Neuronal stem cell (in vitro differentiated cells): ENCODE measurements at regions not wholly inside any gene's neighbourhood (a gene's known extent, or its start where the extent isn't known, plus 50 kb on each side); places are given as distances from the start of the nearest gene placed in this dataset.

Source experiments
- DNase-seq: peaks from one replicate; pipeline ENCODE4 v3.0.0-alpha.2; 2013; ENCODE audit warnings: low spot score
- H2AFZ ChIP-seq: one replicate; pipeline ENCODE4 v1.6.1; 2013; ENCODE audit warnings: mild to moderate bottlenecking, low read length, inconsistent platforms
- H2AK5ac ChIP-seq: 2 replicates; pipeline ENCODE4 v1.6.1; 2013; ENCODE audit warnings: low read depth, mild to moderate bottlenecking, inconsistent platforms, low read length, moderate library complexity, mixed read lengths
- H2BK120ac ChIP-seq: 2 replicates; pipeline ENCODE4 v1.6.1; 2013; ENCODE audit warnings: low read depth, mild to moderate bottlenecking, inconsistent platforms, low read length, moderate library complexity, mixed read lengths
- H2BK12ac ChIP-seq: one replicate; pipeline ENCODE4 v1.6.1; 2013; ENCODE audit warnings: low read length, inconsistent platforms
- H2BK15ac ChIP-seq: 2 replicates; pipeline ENCODE4 v1.6.1; 2013; ENCODE audit warnings: mild to moderate bottlenecking, low read length, inconsistent platforms, mixed read lengths
- H2BK5ac ChIP-seq: one replicate; pipeline ENCODE4 v1.6.1; 2013; ENCODE audit warnings: inconsistent platforms, mild to moderate bottlenecking, low read length, moderate library complexity
- H3K14ac ChIP-seq: one replicate; pipeline ENCODE4 v1.6.1; 2013; ENCODE audit warnings: low read length, inconsistent platforms
- H3K18ac ChIP-seq: 2 replicates; pipeline ENCODE4 v1.6.1; 2013; ENCODE audit warnings: low read length, inconsistent platforms
- H3K23ac ChIP-seq: 2 replicates; pipeline ENCODE4 v1.6.1; 2013; ENCODE audit warnings: low read depth, mild to moderate bottlenecking, mixed read lengths, low read length, inconsistent platforms; ENCODE audit not compliant: poor library complexity
- H3K27ac ChIP-seq: replicated peaks from 3 replicates; pipeline ENCODE4 v1.5.1; 2013; ENCODE audit warnings: low read length, inconsistent platforms
- H3K27me3 ChIP-seq, 3 experiments: 2 replicates each; pipeline ENCODE4 v1.6.1; 2013; ENCODE audit warnings: low read length in 3 of 3, mild to moderate bottlenecking in 2 of 3, inconsistent platforms in 1 of 3, low read depth in 1 of 3, mixed read lengths in 1 of 3, moderate library complexity in 1 of 3; ENCODE audit not compliant: control insufficient read depth in 3 of 3, insufficient read depth in 3 of 3
- H3K36me3 ChIP-seq, 2 donors: replicated peaks in 1 of 2; 2 replicates each; pipeline ENCODE4 v1.6.1; 2013; ENCODE audit warnings: low read length in 2 of 2; ENCODE audit not compliant: control insufficient read depth in 2 of 2, insufficient read depth in 2 of 2
- H3K4ac ChIP-seq: 2 replicates; pipeline ENCODE4 v1.6.1; 2013; ENCODE audit warnings: inconsistent platforms, mild to moderate bottlenecking, low read length, moderate library complexity
- H3K4me1 ChIP-seq, 2 donors: 1 replicate in 1 of 2; 2 replicates in 1 of 2; pipeline ENCODE4 v1.6.1; 2013; ENCODE audit warnings: low read length in 2 of 2, low read depth in 1 of 2; ENCODE audit not compliant: control insufficient read depth in 2 of 2, insufficient read depth in 1 of 2
- H3K4me2 ChIP-seq: one replicate; pipeline ENCODE4 v1.6.1; 2013; ENCODE audit warnings: mild to moderate bottlenecking, low read length, inconsistent platforms; ENCODE audit not compliant: insufficient read depth, poor library complexity, severe bottlenecking
- H3K4me3 ChIP-seq, 2 donors: 2 replicates each; pipeline ENCODE4 v1.5.1; 2013; ENCODE audit warnings: low read length in 2 of 2, mild to moderate bottlenecking in 2 of 2, inconsistent platforms in 1 of 2, moderate library complexity in 1 of 2
- H3K79me1 ChIP-seq: one replicate; pipeline ENCODE4 v1.6.1; 2013; ENCODE audit warnings: low read depth, mild to moderate bottlenecking, inconsistent platforms, low read length, moderate library complexity
- H3K9ac ChIP-seq: one replicate; pipeline ENCODE4 v1.6.1; 2013; ENCODE audit warnings: mild to moderate bottlenecking, low read depth, low read length, inconsistent platforms; ENCODE audit not compliant: poor library complexity
- H3K9me3 ChIP-seq, 2 donors: replicated peaks in 1 of 2; 2 replicates each; pipeline versions ENCODE3 to v1.6.1; 2013; ENCODE audit warnings: low read length in 2 of 2, mild to moderate bottlenecking in 2 of 2, inconsistent platforms in 1 of 2, low read depth in 1 of 2, mixed read lengths in 1 of 2, moderate library complexity in 1 of 2; ENCODE audit not compliant: control insufficient read depth in 2 of 2, insufficient read depth in 1 of 2
- H4K8ac ChIP-seq: one replicate; pipeline ENCODE4 v1.6.1; 2013; ENCODE audit warnings: low read depth, mild to moderate bottlenecking, inconsistent platforms, low read length, moderate library complexity
- H4K91ac ChIP-seq: one replicate; pipeline ENCODE4 v1.6.1; 2013; ENCODE audit warnings: low read length, low read depth, mild to moderate bottlenecking, inconsistent platforms; ENCODE audit not compliant: poor library complexity
- WGBS, 2 donors: extraction: QIAGEN DNeasy Blood & Tissue Kit; methylation state at CpG; one replicate each; pipeline ENCODE4 v1.1.7; 2013; ENCODE audit warnings: missing lambda C conversion rate in 2 of 2, mixed read lengths in 1 of 2; ENCODE audit not compliant: insufficient read length in 2 of 2, insufficient replicate concordance in 1 of 2; ENCODE audit errors: extremely low coverage in 2 of 2; 5-methylcytosine and 5-hydroxymethylcytosine counted together

GRCh38 chr19:24029941-24030636, 56.9 kb upstream of the ZNF254 start:
- H3K4me3 ChIP-seq: no peak overlapping the region
- H2BK5ac ChIP-seq: no peak overlapping the region
- no peak overlapping the region for H3K27ac ChIP-seq
- no peak overlapping the region for H3K4ac ChIP-seq
- H4K91ac ChIP-seq: no peak overlapping the region
- no peak overlapping the region for H3K23ac ChIP-seq
- no peak overlapping the region for H3K18ac ChIP-seq
- H3K79me1 ChIP-seq: no peaks in the 10 kb centered on the region
- H3K4me1 ChIP-seq: peaks cover 1 to 2% of the 10 kb centered on the region in 2 donors
- H2BK120ac ChIP-seq: no peak overlapping the region
- H4K8ac ChIP-seq: no peak overlapping the region
- no peak for DNase-seq
- peaks cover 0 to 3% of the 10 kb centered on the region in 2 donors for H3K9me3 ChIP-seq
- H2AFZ ChIP-seq: no peak overlapping the region
- H2BK12ac ChIP-seq: no peak overlapping the region
- peaks cover 0 to 4% of the 10 kb centered on the region in 2 donors for H3K36me3 ChIP-seq
- H3K27me3 ChIP-seq: no peaks in the 10 kb centered on the region
- no peak overlapping the region for H3K14ac ChIP-seq
- WGBS, 2 donors: no CpG with 5 or more reads among the region's 8 CpGs
- no peak overlapping the region for H3K9ac ChIP-seq
- H2BK15ac ChIP-seq: no peak overlapping the region
- H2AK5ac ChIP-seq: no peak overlapping the region
- H3K4me2 ChIP-seq: no peak overlapping the region

- H3K23ac ChIP-seq: no peak overlapping the region
- no peak overlapping the region for H3K4ac ChIP-seq
- H3K36me3 ChIP-seq: peaks cover 8 to 29% of the 10 kb centered on the region in 2 donors
- no CpG with 5 or more reads among the region's 15 CpGs for WGBS, 2 donors
- no peak overlapping the region for H2AK5ac ChIP-seq
- no peak overlapping the region for H3K14ac ChIP-seq
- H3K27me3 ChIP-seq: no peaks in the 10 kb centered on the region
- H4K91ac ChIP-seq: no peak overlapping the region
- H3K79me1 ChIP-seq: no peaks in the 10 kb centered on the region
- no peak overlapping the region for H4K8ac ChIP-seq
- no peak overlapping the region for H2BK5ac ChIP-seq
- no peak overlapping the region for H3K27ac ChIP-seq
- H3K4me1 ChIP-seq: peaks cover 1 to 2% of the 10 kb centered on the region in 2 donors
- no peak for DNase-seq
- peaks cover 3 to 29% of the 10 kb centered on the region in 2 donors for H3K9me3 ChIP-seq
- H3K18ac ChIP-seq: no peak overlapping the region
- peak overlapping the region; percentile 87 for H2AFZ ChIP-seq
- H3K4me3 ChIP-seq: no peak overlapping the region
- H3K4me2 ChIP-seq: no peak overlapping the region
- no peak overlapping the region for H3K9ac ChIP-seq
- no peak overlapping the region for H2BK120ac ChIP-seq
- no peak overlapping the region for H2BK15ac ChIP-seq
- H2BK12ac ChIP-seq: no peak overlapping the region
Observed at GRCh38 chr19:24032651-24033050, 54.3 kb upstream of the ZNF254 start.

- Histone ChIP-seq H3K18ac (peak overlapping the region; percentile 99), H3K9me3 (peaks cover 3 to 36% of the 10 kb centered on the region in 2 donors), H3K14ac (peak overlapping the region; percentile 64), H4K91ac (no peak overlapping the region), H3K9ac (peak overlapping the region; percentile 91), H3K23ac (peak overlapping the region; percentile 89), H2AK5ac (peak overlapping the region; percentile 83), H3K4me1 (peaks cover 1 to 2% of the 10 kb centered on the region in 2 donors), H2AFZ (peak overlapping the region; percentile 99), H3K79me1 (no peaks in the 10 kb centered on the region), H4K8ac (no peak overlapping the region), H2BK120ac (no peak overlapping the region), H2BK5ac (peak overlapping the region; percentile 98), H3K4ac (no peak overlapping the region), H2BK12ac (no peak overlapping the region), H3K27me3 (no peaks in the 10 kb centered on the region), H3K36me3 (peaks cover 9 to 37% of the 10 kb centered on the region in 2 donors), H3K4me3 (peak overlapping the region; percentile 90 to 92), H2BK15ac (peak overlapping the region; percentile 27), H3K27ac (peak overlapping the region; percentile 98), H3K4me2 (peak overlapping the region; percentile 43)
- no CpG with 5 or more reads among the region's 41 CpGs for WGBS, 2 donors
- DNase-seq: peak; percentile 86
Observed at GRCh38 chr19:24033301-24033962, 53.6 kb upstream of the ZNF254 start.

- H2BK15ac ChIP-seq: peak overlapping the region; percentile 27
- peak overlapping the region; percentile 83 for H2AK5ac ChIP-seq
- no peak overlapping the region for H4K8ac ChIP-seq
- WGBS, 2 donors: no CpG with 5 or more reads among the region's 15 CpGs
- H3K9me3 ChIP-seq: peaks cover 3 to 42% of the 10 kb centered on the region in 2 donors
- no peak overlapping the region for H2BK120ac ChIP-seq
- no peaks in the 10 kb centered on the region for H3K79me1 ChIP-seq
- H3K4me1 ChIP-seq: peaks cover 1 to 2% of the 10 kb centered on the region in 2 donors
- peaks cover 10 to 42% of the 10 kb centered on the region in 2 donors for H3K36me3 ChIP-seq
- peak overlapping the region; percentile 99 for H3K18ac ChIP-seq
- peak overlapping the region; percentile 99 for H2AFZ ChIP-seq
- no peak overlapping the region for H4K91ac ChIP-seq
- H3K4me2 ChIP-seq: peak overlapping the region; percentile 73
- no peaks in the 10 kb centered on the region for H3K27me3 ChIP-seq
- peak overlapping the region; percentile 98 for H3K27ac ChIP-seq
- peak overlapping the region; percentile 91 for H3K9ac ChIP-seq
- peak overlapping the region; percentile 89 for H3K23ac ChIP-seq
- H3K14ac ChIP-seq: no peak overlapping the region
- no peak overlapping the region for H2BK12ac ChIP-seq
- no peak overlapping the region for H3K4ac ChIP-seq
- DNase-seq: peak; percentile 15
- H3K4me3 ChIP-seq: peak overlapping the region; percentile 90 to 92
- H2BK5ac ChIP-seq: peak overlapping the region; percentile 98
Observed at GRCh38 chr19:24033963-24034342, 53.0 kb upstream of the ZNF254 start.
